GM21447 (cell line): ENCODE measurements at regions not wholly inside any gene's neighbourhood (a gene's known extent, or its start where the extent isn't known, plus 50 kb on each side); places are given as distances from the start of the nearest gene placed in this dataset.
"Not testable (repeated sequence)": the region's sequence is repeated elsewhere in the genome, so short reads cannot be mapped to it uniquely, and the experiment has no call there.

Source experiments
- ATAC-seq: cut with Tn5 transposase; IDR thresholded peaks from one replicate; pipeline ENCODE4 v1.9.1; 2021; ENCODE audit not compliant: unreplicated experiment

GRCh38 chr7:115574681-115575291 is 455.8 kb downstream of the TFEC start:
- no peak for ATAC-seq

DNA sequence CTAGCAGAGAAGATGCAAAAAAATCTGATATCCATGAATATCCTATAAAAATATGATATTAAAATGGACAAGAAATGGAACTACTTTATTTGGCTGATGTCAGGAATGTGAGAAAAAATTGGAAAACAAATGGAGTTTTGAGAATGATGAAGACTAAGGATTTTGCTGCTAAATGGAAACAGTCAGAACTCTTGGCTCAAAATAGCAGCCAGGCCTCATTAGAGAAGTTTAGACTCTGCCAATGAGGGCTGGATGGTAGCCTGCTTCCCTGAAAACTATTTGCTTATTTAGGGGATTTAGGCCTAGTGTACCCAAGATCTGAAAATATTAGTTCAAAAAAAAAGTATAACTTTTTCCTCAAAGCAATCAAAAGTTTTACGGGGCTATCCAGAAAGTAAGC is 458.5 kb downstream of the TFEC start:
- no peak for ATAC-seq

DNA sequence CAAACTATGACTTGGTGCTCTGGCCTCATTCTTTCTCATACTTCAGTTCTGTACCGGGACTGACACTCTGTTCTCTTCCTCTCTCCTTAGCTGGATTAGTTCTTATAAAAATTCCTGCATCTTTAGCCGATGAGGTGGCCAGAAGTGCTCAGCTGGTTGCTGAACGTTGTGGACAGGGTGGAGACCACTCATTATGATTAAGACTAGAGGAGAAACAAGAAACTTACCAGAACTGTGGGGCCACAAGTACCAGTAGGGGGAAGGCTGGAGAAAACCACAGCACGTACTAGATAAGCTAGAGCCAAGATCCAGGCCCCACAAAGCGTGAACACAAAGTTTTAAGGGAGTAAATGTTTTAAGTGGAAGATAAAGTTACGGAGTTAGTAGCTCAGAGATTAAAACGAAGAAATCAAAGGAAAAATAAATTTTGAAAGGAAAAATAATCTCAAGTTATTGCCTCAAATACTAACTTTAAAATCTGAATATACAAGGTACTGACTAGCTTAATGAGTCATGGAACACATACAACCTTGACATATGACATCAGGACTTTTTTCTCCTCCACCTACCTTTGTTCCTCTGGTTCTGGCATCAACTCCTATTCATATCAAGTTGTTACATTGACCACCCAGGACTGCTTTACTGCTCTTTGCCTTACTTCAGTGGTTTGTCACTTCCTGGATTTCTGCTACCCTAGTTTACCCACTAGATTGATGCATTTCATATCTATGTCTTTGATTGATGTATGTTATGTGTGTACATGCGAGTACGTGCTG is 469.0 kb downstream of the TFEC start:
- no peak for ATAC-seq

- no peak for ATAC-seq
Observed at GRCh38 chr7:115559877-115560276, 470.7 kb downstream of the TFEC start.

DNA sequence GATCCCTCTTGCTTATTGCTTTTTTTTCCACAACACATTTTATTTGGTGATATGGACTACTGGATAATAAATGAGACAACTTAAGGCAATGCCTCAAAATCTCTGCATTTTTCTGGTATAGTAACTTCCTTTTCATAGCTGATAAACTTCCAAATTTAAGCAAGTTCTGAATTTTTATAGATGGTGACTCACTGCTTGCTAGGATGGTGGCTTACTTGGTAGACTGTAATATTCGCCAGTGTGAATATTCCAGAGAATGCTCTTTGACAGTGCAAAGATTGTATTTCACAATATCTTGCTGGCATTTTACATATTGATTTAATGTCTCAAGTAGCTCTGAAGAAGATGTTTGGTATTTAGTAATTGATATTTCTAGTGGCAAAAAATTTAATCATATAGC is 472.4 kb downstream of the TFEC start:
- ATAC-seq = no peak

- ATAC-seq = not testable (repeated sequence)
Observed at GRCh38 chr7:115557296-115557695, 473.3 kb downstream of the TFEC start.

GRCh38 chr7:115552766-115553165 is 477.8 kb downstream of the TFEC start:
- no peak for ATAC-seq

DNA sequence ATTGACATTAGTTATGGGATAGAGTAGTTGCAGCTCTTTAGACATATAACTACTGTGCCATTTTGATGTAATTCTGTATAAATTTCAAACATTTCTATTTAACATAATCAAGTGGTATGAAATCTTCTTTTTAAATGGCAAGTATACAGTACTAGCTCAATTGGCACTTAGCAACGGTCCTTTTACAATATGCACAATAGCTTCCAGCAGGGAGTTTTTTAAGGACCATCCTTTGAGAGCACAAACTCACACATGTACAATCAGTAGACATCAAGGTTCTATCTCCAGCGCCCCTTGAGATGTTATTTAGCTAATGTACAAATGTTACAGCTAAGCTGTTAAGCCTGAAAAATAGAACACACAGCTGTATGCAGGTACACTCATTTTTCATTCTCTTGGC is 480.7 kb downstream of the TFEC start:
- ATAC-seq = no peak

- ATAC-seq = no peak
Observed at GRCh38 chr7:115548756-115549155, 481.8 kb downstream of the TFEC start.

DNA sequence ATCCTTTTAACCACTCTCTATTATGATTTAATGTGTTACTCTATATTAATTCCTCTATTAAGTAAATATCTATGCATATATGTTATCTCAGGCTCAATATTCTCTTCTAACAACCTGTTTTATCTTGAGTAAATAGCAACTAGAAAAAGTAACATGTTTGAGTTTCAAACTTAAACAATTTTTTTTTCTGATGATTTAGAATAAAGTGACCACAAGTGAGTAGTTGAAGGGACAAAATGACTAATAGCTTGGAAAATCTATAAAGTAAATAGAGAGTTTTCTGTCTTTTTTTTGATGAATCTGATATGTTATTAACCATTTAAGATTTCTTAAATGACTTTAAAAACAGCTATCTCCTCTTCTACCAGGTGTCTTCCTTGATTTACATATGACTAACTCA is 483.8 kb downstream of the TFEC start:
- no peak for ATAC-seq

DNA sequence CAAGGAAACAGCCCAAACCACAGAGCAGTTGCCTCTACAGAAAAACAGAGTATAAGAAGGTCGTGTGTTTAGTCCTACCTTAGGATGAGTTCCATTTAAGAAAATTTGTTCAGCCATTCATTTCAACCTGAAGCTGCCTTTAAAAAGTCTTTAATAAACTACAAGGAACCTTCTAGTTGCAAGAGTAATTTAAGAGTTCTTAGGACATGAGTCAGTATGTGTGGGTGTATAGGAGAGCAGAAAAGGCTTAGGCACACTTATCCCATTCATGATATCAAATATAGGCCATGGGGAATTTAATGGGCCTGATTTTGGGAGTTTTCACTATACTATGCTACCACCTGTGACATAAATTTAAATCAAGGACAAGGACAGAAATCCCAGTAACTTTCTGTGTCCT is 496.8 kb downstream of the TFEC start:
- no peak for ATAC-seq

DNA sequence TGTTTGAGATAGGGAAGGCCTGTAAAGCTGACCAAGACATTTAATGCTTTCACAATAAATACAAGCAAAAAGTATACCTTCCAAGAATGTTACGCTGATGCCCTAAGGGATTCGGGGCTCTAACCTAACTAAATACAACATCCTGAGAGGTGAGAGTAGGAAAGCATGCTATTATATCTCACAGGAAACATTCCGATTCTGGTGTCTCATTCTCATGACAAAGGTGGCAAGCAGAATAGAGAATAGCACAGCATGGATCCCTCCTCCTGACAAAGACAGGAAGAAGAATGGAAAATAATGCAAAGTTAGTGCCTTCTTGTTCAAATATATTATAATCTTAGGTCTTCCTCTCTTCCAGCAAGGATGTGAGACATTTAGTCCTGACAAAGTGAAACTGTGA is 504.3 kb downstream of the TFEC start:
- no peak for ATAC-seq

GRCh38 chr7:115522174-115522573 is 508.4 kb downstream of the TFEC start:
- ATAC-seq = no peak

DNA sequence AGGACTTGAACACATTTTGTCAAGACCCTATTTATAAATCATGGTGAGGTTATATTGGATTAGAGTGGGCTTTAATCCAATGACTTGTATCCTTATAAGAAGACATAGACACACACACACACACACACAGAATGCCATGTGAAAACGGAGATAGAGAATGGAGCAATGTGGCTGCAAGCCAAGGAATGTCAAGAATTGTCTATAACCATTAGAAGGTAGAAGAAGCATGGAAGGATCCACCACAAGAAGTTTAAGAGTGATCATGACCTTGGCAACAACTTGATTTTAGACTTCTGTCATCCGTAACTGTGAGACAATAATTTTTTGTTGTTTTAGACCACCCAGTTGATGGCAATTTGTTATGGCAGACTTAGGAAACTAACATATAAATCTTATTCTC is 514.2 kb downstream of the TFEC start:
- ATAC-seq = no peak

GRCh38 chr7:115511330-115511729 is 519.2 kb downstream of the TFEC start:
- ATAC-seq = no peak

- no peak for ATAC-seq
Observed at GRCh38 chr7:115505136-115505535, 525.4 kb downstream of the TFEC start.

- ATAC-seq = no peak
Observed at GRCh38 chr7:115499956-115500355, 530.6 kb downstream of the TFEC start.

DNA sequence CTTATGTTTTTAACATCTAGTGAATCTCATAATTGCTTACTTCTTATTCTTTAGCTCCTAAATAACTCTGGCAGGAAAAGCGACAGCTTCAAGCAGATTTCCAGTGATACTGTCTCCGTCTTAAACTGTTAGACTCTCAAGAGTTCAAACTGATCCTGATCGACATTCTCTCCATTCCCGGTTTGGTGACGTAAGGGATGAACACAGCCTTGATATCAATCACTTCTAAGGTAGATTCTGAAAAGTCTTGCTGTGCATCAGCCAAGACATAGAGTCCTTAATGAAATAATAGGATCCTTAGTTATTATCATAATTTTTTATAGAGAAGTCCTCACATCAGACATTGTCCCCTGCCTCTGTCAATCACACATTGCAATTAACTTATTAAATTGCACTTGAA is 534.6 kb downstream of the TFEC start:
- no peak for ATAC-seq

GRCh38 chr7:115494529-115495147 is 535.9 kb downstream of the TFEC start:
- ATAC-seq = no peak

DNA sequence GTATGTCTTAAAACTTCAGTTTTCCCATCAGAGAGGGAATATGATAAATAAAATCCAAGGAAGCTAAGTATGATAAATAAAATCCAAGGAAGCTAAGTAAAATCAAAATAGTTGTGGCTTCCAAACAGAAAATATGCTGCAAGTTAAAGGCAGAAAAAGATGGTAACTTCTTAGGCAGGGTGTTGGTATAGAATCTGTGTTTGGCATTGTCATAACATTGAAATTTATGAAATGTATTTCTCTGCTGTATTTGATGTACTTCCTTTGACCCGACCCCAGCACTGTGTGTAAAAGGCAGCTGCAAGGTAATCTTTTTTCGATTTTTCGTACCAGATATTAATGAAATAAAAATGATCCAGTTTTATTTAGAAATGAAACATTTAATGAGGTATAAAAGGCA is 537.2 kb downstream of the TFEC start:
- no peak for ATAC-seq

- no peak for ATAC-seq
Observed at GRCh38 chr7:115491744-115492380, 538.7 kb downstream of the TFEC start.

DNA sequence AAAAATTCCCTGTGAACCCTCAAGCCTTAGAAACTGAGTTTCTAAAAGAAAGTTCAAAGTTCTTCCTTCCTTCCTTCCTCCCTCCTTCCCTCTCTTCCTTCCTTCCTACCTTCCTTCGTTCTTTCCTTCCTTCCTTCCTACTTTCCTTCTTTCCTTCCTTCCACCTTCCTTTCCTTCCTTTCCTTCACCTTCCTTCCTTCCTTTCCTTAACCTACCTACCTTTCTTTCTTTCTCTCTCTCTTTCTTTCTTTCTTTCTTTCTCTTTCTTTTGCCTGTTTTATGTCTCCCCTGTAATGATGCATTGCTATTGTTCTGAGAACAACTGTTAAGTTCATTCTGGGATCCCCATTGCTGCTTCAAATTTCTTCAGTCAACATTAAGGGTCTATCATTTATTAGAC is 551.1 kb downstream of the TFEC start:
- no peak for ATAC-seq
